ENCODE measurements at regions not wholly inside any gene's neighbourhood (a gene's known extent, or its start where the extent isn't known, plus 50 kb on each side); places are given as distances from the start of the nearest gene placed in this dataset.

- no peak overlapping the region for H3K4me3 ChIP-seq (ENCODE audit: low read depth, low read length)
- H3K27me3 ChIP-seq (replicated peaks; ENCODE audit: control insufficient read depth, insufficient read depth, low read length): no peaks in the 10 kb centered on the region
- intact Hi-C loops (cut with micrococcal nuclease; ENCODE audit: unreplicated experiment): loop anchor here (2.0 kb wide), 1 partner anchor 64 kb away; no protein-coding TSS in a partner anchor
- H3K4me1 Mint-ChIP-seq (ENCODE audit: low read depth, unreplicated experiment): peaks cover 13% of the 10 kb centered on the region
- H3K36me3 ChIP-seq (ENCODE audit: control insufficient read depth, insufficient read depth, low read length): no peaks in the 10 kb centered on the region
- CTCF ChIA-PET: no interaction called here
- H3K9me3 Mint-ChIP-seq (ENCODE audit: unreplicated experiment): peaks cover 9% of the 10 kb centered on the region
- no peaks in the 10 kb centered on the region for H3K27me3 Mint-ChIP-seq (ENCODE audit: insufficient read depth, unreplicated experiment)
- H3K36me3 Mint-ChIP-seq (ENCODE audit: insufficient read depth, unreplicated experiment): no peaks in the 10 kb centered on the region
- H3K27ac Mint-ChIP-seq (ENCODE audit: unreplicated experiment): no peak overlapping the region
- BruUV-seq (replicated peaks): no TSS peak
- peaks cover 21% of the 10 kb centered on the region for H3K4me1 ChIP-seq
- H3K4me3 Mint-ChIP-seq (ENCODE audit: unreplicated experiment): no peak overlapping the region
- no peaks in the 10 kb centered on the region; the same call in 1 of the 2 replicates for H3K9me3 ChIP-seq
- no peak for DNase-seq
- TF ChIP-seq CTCF (IDR thresholded peaks at IDR 0.05; ENCODE audit: insufficient read depth in 1 of 2, low read depth in 1 of 2, low read length in 1 of 2, severe bottlenecking in 1 of 2, unreplicated experiment in 1 of 2): no peak
- POLR2A ChIA-PET: no interaction called here
Measured at GRCh38 chr4:128716338-128716737, 93.2 kb upstream of the JADE1 start.

DNA sequence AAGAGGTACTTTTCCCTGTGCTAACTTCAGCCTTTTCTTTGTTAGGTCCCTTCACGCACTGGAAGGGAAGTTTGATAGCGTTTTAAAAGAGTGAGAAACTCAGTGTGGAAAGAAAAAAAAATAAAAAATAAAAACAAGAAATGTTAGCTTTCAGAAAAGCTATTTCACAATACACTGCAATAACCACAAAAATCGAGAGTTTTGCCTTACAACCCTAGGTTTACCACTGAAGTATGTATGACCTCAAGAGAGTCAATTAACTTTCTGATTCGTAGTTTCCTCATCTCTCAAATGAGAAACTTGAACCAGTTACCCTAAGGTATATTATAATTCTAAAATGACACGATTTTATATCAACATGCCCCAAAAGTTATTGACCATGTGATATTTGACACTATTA is 93.9 kb upstream of the JADE1 start:
- no peak for DNase-seq
- H3K27ac Mint-ChIP-seq (ENCODE audit: unreplicated experiment): no peak overlapping the region
- H3K9me3 Mint-ChIP-seq (ENCODE audit: unreplicated experiment): peaks cover 9% of the 10 kb centered on the region
- TF ChIP-seq CTCF (IDR thresholded peaks at IDR 0.05; ENCODE audit: insufficient read depth in 1 of 2, low read depth in 1 of 2, low read length in 1 of 2, severe bottlenecking in 1 of 2, unreplicated experiment in 1 of 2): no peak
- Histone ChIP-seq H3K9me3 (no peaks in the 10 kb centered on the region; the same call in 1 of the 2 replicates), H3K36me3 (ENCODE audit: control insufficient read depth, insufficient read depth, low read length) (no peaks in the 10 kb centered on the region), H3K4me3 (ENCODE audit: low read depth, low read length) (no peak overlapping the region), H3K4me1 (peaks cover 19% of the 10 kb centered on the region), H3K27me3 (replicated peaks; ENCODE audit: control insufficient read depth, insufficient read depth, low read length) (no peaks in the 10 kb centered on the region)
- ChIA-PET POLR2A (no interaction called here), CTCF (no interaction called here)
- intact Hi-C loops (cut with micrococcal nuclease; ENCODE audit: unreplicated experiment): loop anchor here (2.0 kb wide), 1 partner anchor 63 kb away; no protein-coding TSS in a partner anchor
- no peaks in the 10 kb centered on the region for H3K36me3 Mint-ChIP-seq (ENCODE audit: insufficient read depth, unreplicated experiment)
- H3K4me1 Mint-ChIP-seq (ENCODE audit: low read depth, unreplicated experiment): peaks cover 12% of the 10 kb centered on the region
- no TSS peak for BruUV-seq (replicated peaks)
- H3K4me3 Mint-ChIP-seq (ENCODE audit: unreplicated experiment): no peak overlapping the region
- H3K27me3 Mint-ChIP-seq (ENCODE audit: insufficient read depth, unreplicated experiment): no peaks in the 10 kb centered on the region

- Mint-ChIP-seq H3K36me3 (ENCODE audit: insufficient read depth, unreplicated experiment) (no peaks in the 10 kb centered on the region), H3K27me3 (ENCODE audit: insufficient read depth, unreplicated experiment) (no peaks in the 10 kb centered on the region), H3K4me3 (ENCODE audit: unreplicated experiment) (no peak overlapping the region), H3K9me3 (ENCODE audit: unreplicated experiment) (no peaks in the 10 kb centered on the region), H3K4me1 (ENCODE audit: low read depth, unreplicated experiment) (peaks cover 9% of the 10 kb centered on the region), H3K27ac (ENCODE audit: unreplicated experiment) (no peak overlapping the region)
- no TSS peak for BruUV-seq (replicated peaks)
- no peak for DNase-seq
- TF ChIP-seq CTCF (IDR thresholded peaks at IDR 0.05; ENCODE audit: insufficient read depth in 1 of 2, low read depth in 1 of 2, low read length in 1 of 2, severe bottlenecking in 1 of 2, unreplicated experiment in 1 of 2): no peak
- Histone ChIP-seq H3K9me3 (no peaks in the 10 kb centered on the region), H3K4me3 (ENCODE audit: low read depth, low read length) (no peak overlapping the region), H3K36me3 (ENCODE audit: control insufficient read depth, insufficient read depth, low read length) (no peaks in the 10 kb centered on the region), H3K4me1 (no peaks in the 10 kb centered on the region), H3K27me3 (replicated peaks; ENCODE audit: control insufficient read depth, insufficient read depth, low read length) (no peaks in the 10 kb centered on the region)
- ChIA-PET CTCF (no interaction called here), POLR2A (no interaction called here)
- intact Hi-C loops (cut with micrococcal nuclease; ENCODE audit: unreplicated experiment): no loop called here
Measured at GRCh38 chr4:128711361-128711760, 98.1 kb upstream of the JADE1 start.

All from Caco-2 (cell line).